GM06990 (cell line): ENCODE measurements at regions not wholly inside any gene's neighbourhood (a gene's known extent, or its start where the extent isn't known, plus 50 kb on each side); places are given as distances from the start of the nearest gene placed in this dataset.
A peak's percentile ranks its signal among the peaks of the same experiment; 100 is the strongest.

ENCODE experiments used
- DNase-seq: peaks from one replicate; pipeline ENCODE4 v3.0.0-alpha.2; 2011; ENCODE audit not compliant: insufficient read length; ENCODE audit errors: extremely low read depth
- H3K27me3 ChIP-seq: replicated peaks from 2 replicates; pipeline ENCODE4 v1.6.0; 2011; ENCODE audit warnings: low read length; ENCODE audit not compliant: control insufficient read depth, insufficient read depth
- H3K36me3 ChIP-seq: 2 replicates; pipeline ENCODE4 v1.5.1; 2011; ENCODE audit warnings: low read length; ENCODE audit not compliant: control insufficient read depth, insufficient read depth
- H3K4me3 ChIP-seq: replicated peaks from 2 replicates; pipeline ENCODE4 v1.5.1; 2011; ENCODE audit warnings: low read depth, mild to moderate bottlenecking, control low read depth, low read length
- TF ChIP-seq, protein P1 (sequence below): IDR thresholded peaks from 2 replicates; pipeline ENCODE4 v1.5.1; 2011; ENCODE audit warnings: low read length, control low read depth, mild to moderate bottlenecking, inconsistent platforms; ENCODE audit not compliant: insufficient read depth, poor library complexity, severe bottlenecking

- Histone ChIP-seq H3K27me3 (no peaks in the 10 kb centered on the region), H3K4me3 (no peak overlapping the region), H3K36me3 (no peaks in the 10 kb centered on the region)
- no peak for DNase-seq
- TF ChIP-seq, protein P1, sequence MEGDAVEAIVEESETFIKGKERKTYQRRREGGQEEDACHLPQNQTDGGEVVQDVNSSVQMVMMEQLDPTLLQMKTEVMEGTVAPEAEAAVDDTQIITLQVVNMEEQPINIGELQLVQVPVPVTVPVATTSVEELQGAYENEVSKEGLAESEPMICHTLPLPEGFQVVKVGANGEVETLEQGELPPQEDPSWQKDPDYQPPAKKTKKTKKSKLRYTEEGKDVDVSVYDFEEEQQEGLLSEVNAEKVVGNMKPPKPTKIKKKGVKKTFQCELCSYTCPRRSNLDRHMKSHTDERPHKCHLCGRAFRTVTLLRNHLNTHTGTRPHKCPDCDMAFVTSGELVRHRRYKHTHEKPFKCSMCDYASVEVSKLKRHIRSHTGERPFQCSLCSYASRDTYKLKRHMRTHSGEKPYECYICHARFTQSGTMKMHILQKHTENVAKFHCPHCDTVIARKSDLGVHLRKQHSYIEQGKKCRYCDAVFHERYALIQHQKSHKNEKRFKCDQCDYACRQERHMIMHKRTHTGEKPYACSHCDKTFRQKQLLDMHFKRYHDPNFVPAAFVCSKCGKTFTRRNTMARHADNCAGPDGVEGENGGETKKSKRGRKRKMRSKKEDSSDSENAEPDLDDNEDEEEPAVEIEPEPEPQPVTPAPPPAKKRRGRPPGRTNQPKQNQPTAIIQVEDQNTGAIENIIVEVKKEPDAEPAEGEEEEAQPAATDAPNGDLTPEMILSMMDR, result no peak
Measured at GRCh38 chr15:29203718-29204368, 65.8 kb downstream of the NSMCE3 start.

DNA sequence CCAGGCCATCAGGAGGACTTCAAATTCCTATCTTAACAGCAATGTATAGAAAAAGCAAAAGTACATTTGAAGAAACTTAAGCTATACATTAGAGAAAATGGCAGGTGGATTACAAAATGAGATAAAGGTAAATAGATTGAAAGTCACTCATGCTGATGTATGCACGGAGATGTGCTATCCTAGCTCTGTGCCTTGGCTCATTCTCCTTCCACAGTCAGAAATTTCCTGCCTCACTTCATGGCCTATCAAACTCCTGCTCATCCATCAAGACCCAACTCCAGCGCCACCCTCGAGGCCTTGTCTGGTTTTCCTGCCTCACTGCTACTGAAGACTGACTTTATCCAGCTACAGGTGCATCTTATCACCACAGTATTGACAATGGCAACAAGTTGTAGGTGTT is 72.9 kb downstream of the NSMCE3 start:
- no peak for DNase-seq
- H3K27me3 ChIP-seq, result no peaks in the 10 kb centered on the region; the same call in 1 of the 2 replicates
- H3K4me3 ChIP-seq, result no peak overlapping the region
- no peaks in the 10 kb centered on the region for H3K36me3 ChIP-seq
- TF ChIP-seq, protein P1, result no peak

DNA sequence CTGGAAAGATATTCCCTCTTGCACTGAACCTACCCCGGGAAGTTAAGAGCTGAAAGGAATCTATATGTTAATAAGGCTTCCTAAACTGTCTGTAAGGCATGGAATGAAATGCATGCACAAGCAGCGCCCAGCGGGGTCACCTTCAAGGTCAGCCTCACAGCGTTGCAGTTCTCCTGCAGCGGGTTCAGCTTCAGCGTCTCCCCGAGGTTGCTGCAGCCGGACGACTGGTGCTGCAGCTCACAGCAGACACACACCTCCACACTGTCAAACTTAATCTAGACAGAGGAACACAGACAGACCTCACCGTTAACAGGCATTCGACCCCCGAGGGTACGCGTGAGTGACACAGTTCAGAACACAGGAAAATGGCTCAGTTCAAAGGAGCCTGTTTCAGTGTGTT is 73.3 kb downstream of the NSMCE3 start:
- Histone ChIP-seq H3K36me3 (no peaks in the 10 kb centered on the region), H3K27me3 (no peaks in the 10 kb centered on the region; the same call in 1 of the 2 replicates), H3K4me3 (no peak overlapping the region)
- no peak for DNase-seq
- TF ChIP-seq, protein P1, result no peak

GRCh38 chr15:29194866-29195265 is 74.8 kb downstream of the NSMCE3 start:
- H3K4me3 ChIP-seq, result no peak overlapping the region
- no peak for DNase-seq
- TF ChIP-seq, protein P1, result no peak
- no peaks in the 10 kb centered on the region for H3K36me3 ChIP-seq
- H3K27me3 ChIP-seq, result no peaks in the 10 kb centered on the region; the same call in 1 of the 2 replicates

DNA sequence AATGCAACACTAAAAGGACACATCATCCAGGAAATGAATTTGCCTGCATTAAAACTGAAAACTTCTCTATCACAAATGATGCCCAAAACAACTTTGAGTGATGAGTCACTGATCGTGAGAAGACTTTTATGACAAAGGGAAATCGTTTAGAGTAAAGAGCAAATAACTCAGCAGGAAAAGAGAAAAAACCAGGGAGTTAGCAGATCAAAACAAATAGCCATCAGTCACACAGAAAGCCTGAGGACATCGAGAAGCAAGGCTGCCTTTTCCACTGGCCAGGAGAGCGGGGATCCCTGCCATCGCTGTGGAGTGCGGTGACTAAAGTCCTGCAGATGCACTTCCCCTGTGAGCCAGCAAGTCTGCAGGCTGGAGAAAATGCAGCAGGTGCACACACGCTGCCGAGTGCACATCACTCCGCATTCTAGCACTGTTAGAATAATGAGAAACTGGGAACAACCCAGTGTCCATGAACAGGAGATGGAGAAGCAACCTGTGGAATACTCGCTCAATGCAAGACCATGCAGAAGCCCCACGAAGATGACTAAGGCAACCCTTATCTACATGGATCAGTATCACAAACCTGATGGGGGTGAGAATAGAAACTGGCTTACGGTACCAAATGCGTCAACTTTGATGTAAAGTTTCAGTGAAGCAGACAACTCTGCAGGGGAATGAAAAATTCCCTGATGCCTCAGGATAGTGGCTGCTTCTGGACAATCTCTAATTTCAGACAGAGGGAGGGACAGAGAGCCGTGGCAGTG is 86.4 kb downstream of the NSMCE3 start:
- H3K36me3 ChIP-seq, result no peaks in the 10 kb centered on the region
- no peak overlapping the region for H3K4me3 ChIP-seq
- TF ChIP-seq, protein P1, result no peak
- DNase-seq, result peak; percentile 13
- no peaks in the 10 kb centered on the region for H3K27me3 ChIP-seq
